Ecto neural progenitor cell (in vitro differentiated cells): ENCODE measurements at regions not wholly inside any gene's neighbourhood (a gene's known extent, or its start where the extent isn't known, plus 50 kb on each side); places are given as distances from the start of the nearest gene placed in this dataset.
"Not testable (repeated sequence)": the region's sequence is repeated elsewhere in the genome, so short reads cannot be mapped to it uniquely, and the experiment has no call there.

Experiments used
- DNase-seq: peaks from one replicate; pipeline ENCODE4 v3.0.0-alpha.2; 2018; ENCODE audit warnings: low spot score

DNA sequence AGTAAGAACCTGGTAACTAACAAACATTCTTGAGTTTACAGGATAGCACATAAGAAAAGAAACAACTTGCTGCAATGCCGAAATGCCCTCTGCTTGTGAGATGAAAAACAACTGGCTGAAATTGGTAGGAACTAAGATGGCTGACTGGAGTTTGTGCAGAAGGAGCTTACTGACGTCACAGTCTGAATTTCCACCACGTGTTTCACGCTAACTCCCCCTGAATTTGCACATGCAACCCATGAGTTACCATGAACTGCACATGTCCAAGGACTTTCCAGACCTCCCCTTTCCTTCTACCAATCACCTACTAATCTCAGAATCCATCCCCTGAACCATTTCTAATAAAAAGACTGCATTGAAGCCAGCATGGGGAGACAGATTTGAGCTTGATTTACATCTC is 86.3 kb upstream of the KCND2 start:
- DNase-seq: no peak

DNA sequence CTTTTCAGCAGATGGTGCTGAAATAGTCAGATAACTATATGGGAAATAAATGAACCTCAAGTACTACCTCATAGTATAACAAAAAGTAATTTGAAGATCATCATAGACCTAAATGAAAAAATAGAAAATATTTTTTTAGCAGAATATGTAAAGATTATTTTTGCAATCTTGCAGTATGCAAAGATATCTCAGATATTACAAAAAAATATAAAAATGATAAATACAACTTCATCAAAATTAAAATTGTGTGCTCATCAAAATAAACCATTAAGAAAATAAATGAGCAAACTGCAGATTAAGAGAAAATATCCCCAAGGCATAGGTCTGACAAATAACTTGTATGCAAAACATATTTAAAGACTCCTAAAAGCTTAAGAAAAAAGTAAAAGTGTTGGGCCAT is 83.4 kb upstream of the KCND2 start:
- DNase-seq: no peak

DNA sequence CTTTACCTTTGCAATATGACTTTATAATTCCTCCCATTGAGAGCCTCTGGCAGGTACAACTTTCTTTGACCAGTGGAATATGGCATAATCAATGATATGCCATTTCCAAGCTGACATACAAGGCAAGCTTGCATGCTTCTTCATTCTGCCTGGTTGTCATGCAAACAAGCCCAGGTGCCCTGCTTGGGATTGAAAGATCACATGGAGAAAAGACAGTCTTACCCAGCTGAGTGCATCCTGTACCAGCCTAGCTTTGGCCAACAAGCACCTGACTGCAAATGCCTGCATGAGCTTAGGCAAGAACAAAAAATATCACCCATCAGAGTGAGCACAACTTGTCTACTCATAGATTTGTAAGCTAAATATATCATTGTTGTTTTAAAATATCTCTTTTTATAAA is 82.9 kb upstream of the KCND2 start:
- DNase-seq: no peak

DNA sequence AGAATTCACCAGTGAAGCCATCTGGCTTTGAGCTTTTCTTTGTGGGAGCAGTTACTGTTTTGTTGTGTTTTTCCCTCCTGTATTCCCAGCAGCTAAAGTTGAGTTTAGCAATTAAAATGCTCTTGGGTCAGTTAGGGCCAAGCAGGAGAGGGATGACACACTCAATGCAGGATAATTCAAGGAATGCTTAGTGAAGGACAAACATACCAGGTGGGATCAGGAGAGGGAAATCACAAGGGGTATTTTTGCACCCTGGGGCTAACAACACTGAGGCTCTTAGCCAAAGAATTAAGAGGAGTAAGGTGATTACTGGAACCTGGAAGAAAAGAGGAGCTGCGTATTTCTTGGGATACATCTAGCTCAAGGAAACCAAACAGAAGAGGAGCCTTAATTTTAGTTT is 82.4 kb upstream of the KCND2 start:
- DNase-seq: no peak

DNA sequence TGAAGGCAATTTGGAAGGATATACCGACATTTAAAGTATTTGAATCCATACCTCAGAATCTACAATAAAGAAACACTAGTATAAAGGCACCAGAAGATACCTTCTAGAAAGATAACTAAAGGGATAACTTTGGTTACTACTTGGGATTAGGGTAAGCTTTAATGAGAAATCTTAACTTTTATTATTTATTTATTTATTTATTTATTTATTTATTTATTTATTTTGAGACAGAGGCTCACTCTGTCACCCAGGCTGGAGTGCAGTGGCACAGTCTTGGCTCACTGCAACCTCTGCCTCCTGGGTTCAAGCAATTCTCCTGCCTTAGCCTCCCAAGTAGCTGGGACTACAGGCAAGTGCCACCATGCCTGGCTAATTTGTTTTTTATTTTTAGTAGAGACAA is 81.6 kb upstream of the KCND2 start:
- DNase-seq: not testable (repeated sequence)

DNA sequence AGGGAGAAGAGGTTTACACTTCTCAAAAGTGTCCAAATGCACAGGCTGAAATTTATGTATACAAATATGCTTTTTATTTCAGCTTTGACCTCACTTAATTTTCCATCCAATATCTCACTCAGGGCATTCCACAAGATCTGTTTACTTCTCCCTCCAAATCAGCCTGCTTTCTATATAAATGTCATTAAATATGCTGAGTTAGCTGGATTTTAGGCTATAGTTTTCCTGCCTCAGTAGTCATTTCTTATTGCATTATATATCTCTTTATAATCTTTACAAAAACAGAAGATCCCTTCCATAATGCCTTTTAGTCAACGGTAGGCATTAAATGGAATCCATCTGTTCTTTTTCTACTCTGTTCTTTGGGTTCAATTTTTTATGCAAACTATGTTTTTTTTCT is 71.7 kb upstream of the KCND2 start:
- DNase-seq: no peak

DNA sequence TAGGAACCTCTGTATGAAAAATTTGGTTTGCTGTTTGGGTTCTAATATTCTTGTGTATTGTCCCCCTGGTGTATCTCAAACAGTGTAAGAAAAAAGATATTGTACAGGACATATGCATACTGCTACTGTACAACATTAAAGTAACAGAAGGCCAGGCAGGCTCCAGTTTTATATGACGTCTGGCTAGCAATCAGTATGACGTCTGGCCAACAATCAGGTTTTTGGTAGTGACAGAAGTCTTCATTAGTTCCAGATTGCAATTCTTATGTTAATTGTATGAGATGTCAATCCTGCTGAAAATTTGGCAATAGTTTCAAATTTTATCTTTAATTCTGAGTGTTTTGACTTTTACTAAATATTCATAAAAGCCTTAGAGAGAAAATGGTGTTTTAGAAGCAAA is 67.9 kb upstream of the KCND2 start:
- no peak for DNase-seq

DNA sequence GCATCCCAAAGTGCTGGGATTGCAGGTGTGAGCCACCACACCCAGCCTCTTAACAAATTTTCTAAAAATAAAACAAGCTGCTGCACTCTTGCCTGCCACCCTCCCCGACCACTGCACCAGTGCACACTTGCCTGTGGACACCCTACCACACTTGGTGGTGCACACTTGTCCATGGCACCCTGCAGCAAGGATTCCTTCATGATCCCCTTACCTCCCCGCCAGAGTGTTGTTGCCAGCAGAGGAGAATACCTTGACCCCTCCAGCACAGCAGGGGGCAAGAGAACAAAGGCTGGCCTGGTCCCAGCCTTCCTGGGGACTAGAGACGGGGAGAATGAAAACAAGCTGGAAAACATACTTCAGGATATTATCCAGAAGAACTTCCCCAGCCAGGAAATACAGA is 65.9 kb upstream of the KCND2 start:
- no peak for DNase-seq

DNA sequence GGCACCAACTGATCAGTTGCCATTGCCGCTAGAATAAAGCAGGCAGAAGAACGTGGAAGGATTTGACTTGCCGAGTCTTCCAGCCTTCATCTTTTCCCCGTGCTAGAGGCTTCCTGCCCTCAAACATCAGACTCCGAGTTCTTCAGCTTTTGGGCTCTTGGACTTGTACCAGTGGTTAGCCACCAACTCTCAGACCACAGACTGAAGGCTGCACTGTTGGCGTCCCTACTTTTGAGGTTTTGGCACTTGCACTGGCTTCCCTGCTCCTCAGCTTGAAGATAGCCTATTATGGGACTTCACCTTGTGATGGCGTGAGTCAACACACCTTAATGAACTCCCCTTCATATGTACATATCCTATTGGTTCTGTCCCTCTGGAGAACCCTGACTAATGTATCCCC is 57.3 kb upstream of the KCND2 start:
- no peak for DNase-seq

DNA sequence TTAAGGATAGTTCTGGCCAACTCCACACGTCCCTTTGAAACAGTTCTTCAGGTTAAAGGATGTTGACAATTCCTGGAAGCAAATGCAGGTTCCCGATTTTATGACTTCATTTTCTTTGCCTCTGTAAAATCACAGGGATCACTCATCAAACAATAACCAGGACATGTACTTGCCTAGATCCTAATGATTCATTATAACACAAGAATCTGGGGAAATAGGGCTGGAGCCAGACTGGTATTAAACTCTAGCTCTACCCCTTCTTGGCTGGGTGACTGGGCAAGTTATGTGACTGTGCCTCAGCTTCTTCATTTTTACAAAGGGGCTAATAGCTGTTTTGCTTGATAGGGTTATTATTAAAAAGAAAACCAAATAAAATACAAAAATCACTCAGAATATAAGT is 56.0 kb upstream of the KCND2 start:
- DNase-seq: no peak

DNA sequence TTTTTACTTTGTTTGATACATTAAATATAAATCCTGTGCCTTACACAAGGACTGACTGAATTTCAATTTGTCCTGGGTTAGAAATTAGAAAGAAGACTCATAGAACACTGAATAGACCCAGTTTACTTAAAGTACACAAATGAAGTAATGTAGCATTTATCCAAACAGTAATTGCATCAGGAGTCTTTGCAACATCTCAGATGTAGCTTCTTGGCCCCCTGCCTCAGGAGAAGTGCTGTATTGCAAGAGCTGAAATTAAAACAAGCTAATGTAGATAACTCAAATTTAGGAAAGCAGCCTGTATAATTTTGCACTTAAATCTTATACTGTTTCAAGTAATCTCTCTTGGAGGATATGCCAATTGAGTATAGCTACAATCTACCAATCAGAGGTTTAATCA is 54.3 kb upstream of the KCND2 start:
- DNase-seq: no peak

DNA sequence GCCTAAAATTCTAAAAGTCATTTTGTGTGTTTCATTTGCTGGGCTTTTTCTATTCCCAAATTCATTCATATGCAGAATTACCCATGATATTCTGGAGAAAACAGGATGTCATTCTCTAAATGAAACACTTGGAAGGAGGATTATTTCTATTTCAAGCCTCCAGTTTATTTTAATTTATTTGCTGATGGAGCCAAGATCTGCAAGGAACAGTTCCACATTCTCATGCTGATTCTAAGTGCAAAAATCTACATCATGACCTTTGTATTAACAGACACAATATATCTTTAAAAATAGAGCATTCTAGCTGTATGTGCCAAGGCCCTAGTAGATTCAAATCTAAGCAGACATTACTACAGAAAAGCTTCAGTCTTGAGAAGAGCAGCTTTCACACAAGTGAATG is 51.3 kb upstream of the KCND2 start:
- no peak for DNase-seq
